PFSK-1 (cell line): ENCODE measurements at regions not wholly inside any gene's neighbourhood (a gene's known extent, or its start where the extent isn't known, plus 50 kb on each side); places are given as distances from the start of the nearest gene placed in this dataset.

Experiments used
- FOXP2 ChIP-seq: optimal IDR thresholded peaks from 2 replicates; pipeline ENCODE3; 2011; ENCODE audit warnings: borderline replicate concordance, control low read depth, inconsistent platforms; ENCODE audit not compliant: insufficient read depth; ENCODE audit errors: extremely low read length, extremely low read depth
- POLR2AphosphoS5 ChIP-seq: IDR thresholded peaks from 2 replicates; pipeline ENCODE4 v1.6.1; 2012; ENCODE audit warnings: low read depth, mild to moderate bottlenecking, control low read depth, low read length, moderate library complexity
- REST ChIP-seq, 2 experiments: IDR thresholded peaks; 2 replicates each; pipeline versions ENCODE4 v1.6.1 to v1.8.0; 2011 to 2012; ENCODE audit warnings: low read depth in 2 of 2, low read length in 2 of 2, control low read depth in 1 of 2, inconsistent platforms in 1 of 2, mild to moderate bottlenecking in 1 of 2, moderate library complexity in 1 of 2; ENCODE audit not compliant: insufficient read depth in 1 of 2
- SIN3A ChIP-seq: IDR thresholded peaks from 2 replicates; pipeline ENCODE4 v1.6.1; 2012; ENCODE audit warnings: mild to moderate bottlenecking, low read length, moderate library complexity, borderline replicate concordance; ENCODE audit not compliant: insufficient read depth
- TAF1 ChIP-seq: IDR thresholded peaks from 2 replicates; pipeline ENCODE4 v1.6.1; 2012; ENCODE audit warnings: low read length, control low read depth, borderline replicate concordance; ENCODE audit not compliant: insufficient read depth

DNA sequence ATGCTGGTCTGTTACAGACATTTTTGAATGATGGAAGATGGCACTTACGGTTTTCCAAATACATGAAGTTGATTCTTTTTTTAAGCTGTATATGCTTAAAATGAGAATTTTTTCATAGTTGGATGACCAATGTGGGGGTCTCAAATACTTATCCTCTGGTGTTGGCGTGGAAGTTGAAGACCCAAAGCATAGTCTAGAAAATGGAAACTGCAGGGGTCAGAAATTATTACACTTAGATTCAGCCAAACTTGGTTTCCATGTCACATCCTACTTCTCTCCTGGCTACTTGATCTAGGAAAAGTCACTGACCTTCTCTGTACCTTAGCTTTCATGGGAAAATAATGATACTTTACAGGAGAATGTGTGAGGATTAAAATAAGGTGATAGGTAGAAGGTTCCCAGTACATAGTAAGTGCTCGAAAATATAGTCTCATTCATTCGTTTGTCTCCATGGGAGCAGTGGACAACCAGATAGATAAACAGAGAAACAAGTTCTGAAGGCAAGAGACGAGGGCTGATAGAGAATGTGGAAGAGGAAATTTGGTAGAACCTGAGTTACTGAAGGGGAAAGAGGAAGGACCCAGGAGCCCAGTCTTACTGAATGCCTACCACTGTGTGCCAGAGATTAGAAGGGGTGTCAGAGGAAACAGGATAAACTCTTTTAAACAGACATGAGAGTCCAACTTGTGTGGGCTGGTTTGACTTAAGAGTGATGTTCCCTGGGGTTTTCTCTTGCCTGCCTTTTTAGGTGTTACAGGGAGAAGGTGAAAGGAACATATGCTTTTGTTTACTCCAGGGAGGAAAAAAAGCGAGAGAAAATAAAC is 560.3 kb upstream of the KLF4 start:
- TF ChIP-seq TAF1 (no peak), SIN3A (no peak), REST (IDR thresholded peaks at IDR 0.05; ENCODE audit: insufficient read depth in 1 of 2, low read depth in 2 of 2, low read length in 2 of 2) (no peak), POLR2AphosphoS5 (no peak), FOXP2 (no peak)

- no peak for TF ChIP-seq SIN3A
- no peak for TF ChIP-seq TAF1
- TF ChIP-seq FOXP2, result no peak
- TF ChIP-seq REST (IDR thresholded peaks at IDR 0.05; ENCODE audit: insufficient read depth in 1 of 2, low read depth in 2 of 2, low read length in 2 of 2), result no peak
- no peak for TF ChIP-seq POLR2AphosphoS5
Measured at GRCh38 chr9:108049026-108049607, 559.5 kb upstream of the KLF4 start.

DNA sequence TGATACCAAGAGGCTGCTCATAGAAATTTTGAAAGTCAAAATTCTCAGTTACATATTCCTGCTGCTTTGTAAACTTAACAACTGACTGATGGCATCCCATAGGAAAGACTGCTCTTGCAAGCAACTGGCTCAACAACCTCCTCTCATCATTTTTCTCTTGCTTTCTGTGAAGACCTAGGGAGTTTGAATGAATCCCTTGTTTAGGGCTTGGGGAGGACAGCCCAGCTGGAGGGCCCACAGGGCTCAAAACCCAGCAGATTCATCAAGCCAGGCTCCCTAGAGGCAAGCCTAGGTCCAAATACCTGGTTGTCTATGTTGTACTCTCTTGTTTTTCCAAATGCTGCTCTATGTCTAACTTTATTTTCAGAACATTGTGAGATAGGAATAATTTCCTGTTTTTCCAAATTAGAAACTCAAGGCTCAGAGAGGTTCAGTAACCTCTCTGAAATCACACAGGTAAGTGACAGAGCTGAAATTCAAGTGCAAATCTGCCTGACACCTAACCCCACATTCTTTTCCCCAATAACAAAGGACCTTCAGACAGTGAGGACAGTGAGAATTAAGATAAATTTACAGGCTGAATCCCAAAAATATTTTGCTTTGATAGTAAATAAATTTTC is 558.9 kb upstream of the KLF4 start:
- TF ChIP-seq POLR2AphosphoS5 (no peak), FOXP2 (no peak), TAF1 (no peak), SIN3A (no peak), REST (IDR thresholded peaks at IDR 0.05; ENCODE audit: insufficient read depth in 1 of 2, low read depth in 2 of 2, low read length in 2 of 2) (no peak)

DNA sequence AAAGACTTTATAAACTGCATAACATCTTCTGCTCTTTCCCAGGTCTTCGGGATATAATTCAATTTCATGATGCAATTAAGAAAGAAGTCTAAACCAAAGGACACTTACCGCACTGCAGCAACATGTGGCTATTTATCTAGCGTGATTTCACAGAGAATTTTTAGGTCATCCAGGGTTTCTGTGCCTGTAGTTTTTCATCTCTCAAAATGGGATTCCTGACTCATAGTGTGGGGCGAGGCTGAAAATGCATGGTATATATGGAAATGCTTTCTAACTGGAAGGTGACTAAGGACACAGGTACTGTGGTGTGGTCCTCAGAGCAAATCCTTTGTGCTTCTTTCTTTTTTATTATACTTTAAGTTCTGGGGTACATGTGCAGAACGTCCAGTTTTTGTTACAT is 557.7 kb upstream of the KLF4 start:
- TF ChIP-seq REST (IDR thresholded peaks at IDR 0.05; ENCODE audit: insufficient read depth in 1 of 2, low read depth in 2 of 2, low read length in 2 of 2) (no peak), TAF1 (no peak), POLR2AphosphoS5 (no peak), FOXP2 (no peak), SIN3A (no peak)
